ENCODE measurements at regions not wholly inside any gene's neighbourhood (a gene's known extent, or its start where the extent isn't known, plus 50 kb on each side); places are given as distances from the start of the nearest gene placed in this dataset.

- H3K27ac Mint-ChIP-seq, result no peak overlapping the region
- H3K9me3 Mint-ChIP-seq, result peaks cover 2% of the 10 kb centered on the region
- no peaks in the 10 kb centered on the region for H3K4me1 Mint-ChIP-seq
- no peaks in the 10 kb centered on the region for H3K36me3 Mint-ChIP-seq
- no peak overlapping the region for H3K4me3 Mint-ChIP-seq
- DNase-seq (ENCODE audit: low spot score in 2 of 2) (no peak), ATAC-seq (no peak)
These were observed 83.4 kb upstream of the RARB start for GRCh38 chr3:25344670-25345069.

DNA sequence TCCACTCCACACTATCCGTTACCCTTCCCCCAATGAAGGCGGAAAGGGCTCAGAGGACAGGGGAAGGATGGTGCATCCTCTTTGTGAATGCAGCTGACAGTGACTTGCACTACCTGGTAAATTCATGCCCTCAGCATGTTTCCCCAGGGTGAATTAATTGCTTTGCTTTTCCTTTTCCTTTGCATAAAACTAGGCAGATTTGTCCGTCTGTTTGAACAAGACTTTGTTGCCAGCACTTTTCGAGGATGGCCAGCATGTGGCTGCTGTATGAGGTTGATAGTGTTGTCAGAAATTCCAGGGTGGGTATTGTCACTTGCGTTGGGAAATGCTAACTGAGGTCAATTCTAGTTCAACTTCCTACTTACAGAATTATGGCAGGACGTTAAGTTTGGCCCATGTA, 79.0 kb upstream of the RARB start:
- DNase-seq (ENCODE audit: low spot score in 2 of 2) (no peak), ATAC-seq (no peak)
- Mint-ChIP-seq H3K36me3 (no peaks in the 10 kb centered on the region), H3K4me3 (no peak overlapping the region), H3K4me1 (no peaks in the 10 kb centered on the region), H3K9me3 (peaks cover 5% of the 10 kb centered on the region), H3K27ac (no peak overlapping the region)

- no peak overlapping the region for H3K27ac Mint-ChIP-seq
- H3K4me1 Mint-ChIP-seq, result no peaks in the 10 kb centered on the region
These were observed 78.0 kb upstream of the RARB start for GRCh38 chr3:25349828-25350724.

GRCh38 chr3:25350725-25351114, 77.3 kb upstream of the RARB start:
- no peak for DNase-seq (ENCODE audit: low spot score in 2 of 2)
- Mint-ChIP-seq H3K9me3 (peaks cover 5% of the 10 kb centered on the region), H3K4me3 (no peak overlapping the region), H3K36me3 (no peaks in the 10 kb centered on the region), H3K27ac (no peak overlapping the region), H3K4me1 (no peaks in the 10 kb centered on the region)
- ATAC-seq, result no peak

More at GRCh38 chr3:25349828-25350724, 78.0 kb upstream of the RARB start:
- no peak overlapping the region for H3K4me3 Mint-ChIP-seq
- DNase-seq (ENCODE audit: low spot score in 2 of 2) (no peak), ATAC-seq (no peak)
- peaks cover 5% of the 10 kb centered on the region for H3K9me3 Mint-ChIP-seq
- no peaks in the 10 kb centered on the region for H3K36me3 Mint-ChIP-seq

DNA sequence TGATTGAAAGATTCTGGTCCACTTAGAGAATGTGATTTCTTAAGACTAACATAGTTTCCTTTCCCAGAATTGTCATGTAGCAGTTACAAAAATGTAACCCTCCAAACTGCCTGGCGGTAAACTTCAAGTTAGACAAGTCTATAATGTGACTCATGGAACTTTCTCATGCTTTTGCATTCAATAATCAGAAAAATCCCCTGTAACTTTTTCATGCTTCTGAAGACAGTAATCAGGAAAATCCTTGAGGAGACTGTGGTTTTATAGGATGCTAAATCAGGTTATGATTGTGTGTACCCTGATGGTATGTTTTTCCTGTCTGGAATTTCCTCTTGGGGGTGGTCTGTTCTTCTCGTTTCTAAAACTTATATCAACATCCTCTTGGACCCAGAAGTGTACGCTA, 74.0 kb upstream of the RARB start:
- ATAC-seq (no peak), DNase-seq (ENCODE audit: low spot score in 2 of 2) (no peak)
- Mint-ChIP-seq H3K9me3 (peaks cover 6% of the 10 kb centered on the region), H3K4me1 (no peaks in the 10 kb centered on the region), H3K36me3 (no peaks in the 10 kb centered on the region), H3K4me3 (no peak overlapping the region), H3K27ac (no peak overlapping the region)

GRCh38 chr3:25355034-25355885, 72.8 kb upstream of the RARB start:
- no peaks in the 10 kb centered on the region for H3K36me3 Mint-ChIP-seq
- no peaks in the 10 kb centered on the region for H3K4me1 Mint-ChIP-seq
- peaks cover 7% of the 10 kb centered on the region for H3K9me3 Mint-ChIP-seq
- H3K4me3 Mint-ChIP-seq, result no peak overlapping the region
- no peak for DNase-seq (ENCODE audit: low spot score in 2 of 2)
- ATAC-seq, result no peak
- no peak overlapping the region for H3K27ac Mint-ChIP-seq

DNA sequence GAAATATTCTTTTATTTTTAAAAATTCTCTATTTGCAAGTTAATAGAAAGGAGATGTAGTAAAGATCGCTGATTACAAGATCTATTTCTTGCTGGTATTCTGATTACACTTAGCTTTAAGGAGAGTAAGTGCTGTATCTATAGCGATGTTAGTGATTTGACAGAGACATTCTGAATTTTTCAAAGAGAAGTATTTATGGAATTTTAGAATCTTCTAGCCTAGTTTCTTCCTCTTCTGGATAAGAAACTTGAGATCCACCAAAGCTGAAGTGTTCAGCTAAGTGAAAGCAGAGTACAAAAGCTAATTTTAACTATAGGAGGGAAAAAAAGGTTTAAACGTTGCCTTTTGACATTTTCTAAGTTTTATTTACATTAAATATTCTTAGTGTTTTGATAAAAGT, 72.1 kb upstream of the RARB start:
- no peaks in the 10 kb centered on the region for H3K4me1 Mint-ChIP-seq
- H3K36me3 Mint-ChIP-seq, result no peaks in the 10 kb centered on the region
- H3K27ac Mint-ChIP-seq, result no peak overlapping the region
- DNase-seq (ENCODE audit: low spot score in 2 of 2), result no peak
- H3K4me3 Mint-ChIP-seq, result no peak overlapping the region
- ATAC-seq, result no peak
- peaks cover 8% of the 10 kb centered on the region for H3K9me3 Mint-ChIP-seq

- DNase-seq (ENCODE audit: low spot score in 2 of 2) (no peak), ATAC-seq (no peak)
- peaks cover 13% of the 10 kb centered on the region for H3K9me3 Mint-ChIP-seq
- no peak overlapping the region for H3K4me3 Mint-ChIP-seq
- no peaks in the 10 kb centered on the region for H3K36me3 Mint-ChIP-seq
- H3K4me1 Mint-ChIP-seq, result no peaks in the 10 kb centered on the region
- no peak overlapping the region for H3K27ac Mint-ChIP-seq
These were observed 65.9 kb upstream of the RARB start for GRCh38 chr3:25362118-25362517.

- ATAC-seq, result no peak
These were observed 62.4 kb upstream of the RARB start for GRCh38 chr3:25365636-25366035.

DNA sequence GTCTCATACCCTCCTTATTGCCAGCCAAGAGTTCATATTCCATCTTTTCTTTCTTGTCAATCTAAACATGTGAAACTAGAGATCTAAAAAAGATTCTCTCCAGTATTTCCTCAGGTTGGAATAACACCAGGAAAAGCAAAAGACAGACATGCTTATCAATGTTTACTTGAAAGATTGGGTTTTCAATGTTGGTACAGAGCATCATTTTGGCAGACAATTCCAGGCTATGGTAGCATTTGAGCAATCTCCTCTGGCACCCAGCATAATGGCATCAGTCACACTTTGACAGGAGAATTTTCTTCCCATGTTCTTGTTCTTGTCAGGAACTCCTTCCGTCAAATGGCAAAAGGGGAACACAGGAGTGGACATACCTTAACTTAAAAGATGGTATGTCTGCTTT, 61.0 kb upstream of the RARB start:
- DNase-seq (ENCODE audit: low spot score in 2 of 2), result no peak
- Mint-ChIP-seq H3K27ac (no peak overlapping the region), H3K36me3 (no peaks in the 10 kb centered on the region), H3K4me3 (no peak overlapping the region), H3K9me3 (peaks cover 11% of the 10 kb centered on the region), H3K4me1 (no peaks in the 10 kb centered on the region)
- no peak for ATAC-seq

More at GRCh38 chr3:25365636-25366035, 62.4 kb upstream of the RARB start:
- no peak for DNase-seq (ENCODE audit: low spot score in 2 of 2)
- Mint-ChIP-seq H3K4me1 (no peaks in the 10 kb centered on the region), H3K9me3 (peaks cover 15% of the 10 kb centered on the region), H3K27ac (no peak overlapping the region), H3K36me3 (no peaks in the 10 kb centered on the region), H3K4me3 (no peak overlapping the region)

DNA sequence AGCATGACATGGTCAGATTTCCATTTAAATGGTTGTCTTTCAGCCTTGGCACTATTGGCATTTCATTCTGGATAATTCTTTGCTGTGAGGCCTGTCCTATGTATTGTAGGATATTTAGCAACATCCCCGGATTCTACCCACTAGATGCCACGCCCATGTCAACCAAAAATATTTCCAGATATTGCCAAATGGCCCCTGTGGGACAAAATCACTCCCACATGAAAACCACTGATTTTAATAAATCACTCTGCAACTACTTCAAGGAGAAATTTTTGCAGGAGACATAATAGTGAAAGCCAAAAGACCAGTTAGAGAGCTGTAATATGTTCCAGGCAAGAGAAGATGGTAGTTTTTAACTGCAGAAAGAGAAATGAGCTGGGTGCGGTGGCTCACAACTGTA, 55.9 kb upstream of the RARB start:
- DNase-seq (ENCODE audit: low spot score in 2 of 2) (no peak), ATAC-seq (no peak)
- H3K36me3 Mint-ChIP-seq, result no peaks in the 10 kb centered on the region
- no peak overlapping the region for H3K4me3 Mint-ChIP-seq
- H3K9me3 Mint-ChIP-seq, result peaks cover 7% of the 10 kb centered on the region
- H3K4me1 Mint-ChIP-seq, result no peaks in the 10 kb centered on the region
- H3K27ac Mint-ChIP-seq, result no peak overlapping the region

- H3K9me3 Mint-ChIP-seq, result peaks cover 2% of the 10 kb centered on the region
- no peak for ATAC-seq
- H3K4me1 Mint-ChIP-seq, result no peaks in the 10 kb centered on the region
- H3K36me3 Mint-ChIP-seq, result no peaks in the 10 kb centered on the region
- no peak overlapping the region for H3K4me3 Mint-ChIP-seq
- DNase-seq (ENCODE audit: low spot score in 2 of 2), result no peak
- H3K27ac Mint-ChIP-seq, result no peak overlapping the region
These were observed 51.7 kb upstream of the RARB start for GRCh38 chr3:25376340-25376739.

DNA sequence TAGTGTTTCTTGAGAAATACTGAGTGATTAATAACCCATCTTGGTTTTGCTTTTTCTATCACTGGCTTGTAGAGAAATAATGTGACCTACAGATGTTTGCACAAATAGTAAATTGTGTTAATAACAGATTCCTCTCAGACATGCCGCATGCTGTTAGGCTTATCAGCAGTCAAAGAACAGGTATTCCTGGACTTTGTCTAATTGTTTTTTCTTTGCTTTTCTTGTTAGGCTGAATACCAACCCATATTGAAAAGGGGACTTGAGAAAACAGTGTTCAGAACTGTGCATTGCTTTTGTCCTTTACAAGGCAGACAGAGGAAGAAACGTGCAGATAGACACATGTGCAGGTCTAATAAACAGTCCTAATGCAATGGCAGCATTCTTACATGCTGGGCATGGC, 51.0 kb upstream of the RARB start:
- Mint-ChIP-seq H3K9me3 (peaks cover 2% of the 10 kb centered on the region), H3K4me3 (no peak overlapping the region), H3K27ac (no peak overlapping the region), H3K4me1 (no peaks in the 10 kb centered on the region), H3K36me3 (no peaks in the 10 kb centered on the region)
- DNase-seq (ENCODE audit: low spot score in 2 of 2), result no peak
- no peak for ATAC-seq

Measured in stimulated activated effector memory CD8-positive, alpha-beta T cell treated with anti-CD3 and anti-CD28 coated beads, Interleukin-12 subunit alpha, Interleukin-12 subunit beta, amount 100 ng/mL, for 72 hours (primary cell).